PC-9 (cell line): ENCODE measurements at regions not wholly inside any gene's neighbourhood (a gene's known extent, or its start where the extent isn't known, plus 50 kb on each side); places are given as distances from the start of the nearest gene placed in this dataset.

Experiments
- BruUV-seq: library from RNA; stranded (reverse); fragments of 400-500 nt; replicated peaks from 2 replicates; lab custom pipeline; 2021; lab: Mats Ljungman, UMichigan
- CTCF ChIA-PET: fragments of 300-600 bp; sonication (Branson Sonifier 250); formaldehyde crosslinking; loops from one replicate; lab custom pipeline; 2022; ENCODE audit warnings: antibody characterized with exemption; lab: Charles Lee
- POLR2A ChIA-PET: fragments of 300-600 bp; sonication (Branson Sonifier 250); formaldehyde crosslinking; loops from one replicate; lab custom pipeline; 2022; ENCODE audit warnings: antibody characterized with exemption; ENCODE audit not compliant: unreplicated experiment; lab: Charles Lee
- DNase-seq, 2 experiments: peaks; one replicate each; pipeline versions ENCODE4 v3.0.0 to v3.0.0-alpha.2; 2015 to 2022; ENCODE audit warnings: mixed read lengths in 1 of 2
- H2AFZ ChIP-seq: fragments of 200-600 bp; sonication (generic); 2 replicates; pipeline ENCODE4 v1.8.1; 2017; ENCODE audit warnings: antibody characterized with exemption
- H3F3A ChIP-seq: fragments of 200-600 bp; sonication (generic); 2 replicates; pipeline ENCODE4 v1.8.1; 2017; ENCODE audit warnings: antibody characterized with exemption, mild to moderate bottlenecking, low read depth; ENCODE audit not compliant: insufficient read depth
- H3K27ac ChIP-seq: fragments of 200-600 bp; sonication (generic); 2 replicates; pipeline ENCODE4 v1.6.1; 2016; ENCODE audit warnings: mixed run types
- H3K27me3 ChIP-seq: fragments of 200-600 bp; sonication (generic); 2 replicates; pipeline ENCODE4 v1.6.1; 2016; ENCODE audit warnings: low read depth, mixed run types; ENCODE audit not compliant: insufficient read depth
- H3K36me3 ChIP-seq: fragments of 200-600 bp; sonication (generic); 2 replicates; pipeline ENCODE4 v1.6.1; 2016; ENCODE audit warnings: low read depth, mixed run types
- H3K4me1 ChIP-seq: fragments of 200-600 bp; sonication (generic); replicated peaks from 2 replicates; pipeline ENCODE4 v1.6.1; 2016; ENCODE audit warnings: mixed run types; ENCODE audit not compliant: insufficient read depth
- H3K4me2 ChIP-seq: fragments of 200-600 bp; sonication (generic); 2 replicates; pipeline ENCODE4 v1.6.1; 2017; ENCODE audit warnings: mixed run types
- H3K4me3 ChIP-seq: fragments of 200-600 bp; sonication (generic); 2 replicates; pipeline ENCODE4 v1.6.1; 2016; ENCODE audit warnings: mixed run types
- H3K79me2 ChIP-seq: fragments of 200-600 bp; sonication (generic); 2 replicates; pipeline ENCODE4 v1.6.1; 2017; ENCODE audit warnings: low read depth, mixed run types
- H3K9me2 ChIP-seq: fragments of 200-600 bp; sonication (generic); 2 replicates; pipeline ENCODE4 v1.8.1; 2017; ENCODE audit warnings: mild to moderate bottlenecking; ENCODE audit not compliant: insufficient read depth
- H3K9me3 ChIP-seq: fragments of 200-600 bp; sonication (generic); 2 replicates; pipeline ENCODE4 v1.8.1; 2016; ENCODE audit warnings: low read depth; ENCODE audit not compliant: insufficient read depth
- H4K20me1 ChIP-seq: fragments of 200-600 bp; sonication (generic); 2 replicates; pipeline ENCODE4 v1.8.1; 2017; ENCODE audit not compliant: insufficient read depth
- CTCF ChIP-seq: fragments of 200-600 bp; sonication (generic); conservative IDR thresholded peaks from 2 replicates; pipeline ENCODE4 v1.6.1; 2017; ENCODE audit warnings: mixed run types, antibody characterized with exemption, mild to moderate bottlenecking, moderate library complexity
- EZH2 ChIP-seq: fragments of 200-600 bp; sonication (generic); IDR thresholded peaks from 2 replicates; pipeline ENCODE4 v1.8.0; 2017; ENCODE audit warnings: antibody characterized with exemption, low read depth
- intact Hi-C: fragments of 100-400 bp; cut with micrococcal nuclease; formaldehyde crosslinking; loops from one replicate; pipeline ENCODE4 v1.10.0; 2022; ENCODE audit not compliant: unreplicated experiment

DNA sequence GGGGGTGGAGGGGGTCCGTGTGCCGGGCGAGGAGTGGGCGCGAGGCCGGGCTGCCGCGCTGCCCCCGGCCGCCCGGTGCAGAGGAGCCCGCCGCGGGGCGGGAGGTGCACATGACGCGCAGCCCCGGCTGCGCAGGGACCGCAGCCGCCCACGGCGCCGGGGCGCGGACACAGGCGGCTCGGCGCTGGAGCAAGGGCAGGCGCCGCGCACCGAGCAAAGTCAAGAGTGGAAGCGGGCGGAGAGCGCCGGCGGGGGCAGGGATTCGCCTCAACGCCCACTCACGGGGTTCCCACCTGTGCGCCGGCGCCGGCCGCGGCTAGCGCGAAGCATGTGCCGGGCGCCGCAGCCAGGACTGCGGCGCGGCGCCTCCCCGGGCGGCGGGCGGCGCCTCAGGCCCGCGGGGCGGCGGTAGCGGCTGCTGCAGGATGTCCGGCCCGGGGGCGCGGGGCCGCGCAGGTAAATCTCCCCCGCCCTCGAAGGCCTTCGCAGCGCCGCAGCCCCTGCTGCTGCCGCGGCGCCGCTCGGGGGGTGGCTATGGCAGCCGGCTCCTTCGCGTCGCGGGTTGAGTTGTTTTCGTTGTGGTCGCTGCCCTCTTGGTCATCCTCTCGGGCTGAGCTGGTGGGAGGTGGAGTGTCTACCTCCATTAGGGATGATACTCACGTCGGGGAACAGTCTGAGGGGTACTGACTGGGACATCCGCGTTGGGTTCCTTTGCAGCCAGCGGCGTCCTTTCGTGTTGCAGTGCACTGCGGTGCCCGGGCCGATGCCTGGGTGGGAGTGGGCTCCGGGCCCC is 216.3 kb upstream of the DTNA start:
- no peaks in the 10 kb centered on the region for H3K9me3 ChIP-seq
- CTCF ChIA-PET, result no interaction called here

GRCh38 chr18:34494359-34494696 is 215.8 kb upstream of the DTNA start:
- Histone ChIP-seq H3K27me3 (peaks cover 3% of the 10 kb centered on the region; the same call in 1 of the 2 replicates), H3K79me2 (no peaks in the 10 kb centered on the region), H3K4me1 (no peaks in the 10 kb centered on the region), H2AFZ (no peak overlapping the region), H3K9me2 (no peaks in the 10 kb centered on the region), H3K4me3 (no peak overlapping the region), H4K20me1 (no peaks in the 10 kb centered on the region), H3K27ac (no peak overlapping the region), H3F3A (no peaks in the 10 kb centered on the region), H3K36me3 (no peaks in the 10 kb centered on the region), H3K9me3 (no peaks in the 10 kb centered on the region), H3K4me2 (no peak overlapping the region)
- no TSS peak for BruUV-seq
- intact Hi-C loops, result no loop called here
- TF ChIP-seq EZH2, result no peak
- no peak for TF ChIP-seq CTCF
- ChIA-PET POLR2A (no interaction called here), CTCF (no interaction called here)
- no peak for DNase-seq

More for the DNA sequence above, 216.3 kb upstream of the DTNA start:
- Histone ChIP-seq H3K4me1 (no peaks in the 10 kb centered on the region), H4K20me1 (no peaks in the 10 kb centered on the region), H3F3A (no peaks in the 10 kb centered on the region), H3K4me2 (peak overlapping the region; percentile 47), H3K79me2 (no peaks in the 10 kb centered on the region), H3K9me2 (no peaks in the 10 kb centered on the region), H3K27ac (no peak overlapping the region), H3K36me3 (no peaks in the 10 kb centered on the region), H3K27me3 (peaks cover 3% of the 10 kb centered on the region; the same call in 1 of the 2 replicates), H2AFZ (no peak overlapping the region), H3K4me3 (peak overlapping the region; percentile 46; the same call in 1 of the 2 replicates)
- TF ChIP-seq EZH2, result no peak
- no peak for TF ChIP-seq CTCF
- DNase-seq, result no peak
- no TSS peak for BruUV-seq
- intact Hi-C loops, result no loop called here
- POLR2A ChIA-PET, result no interaction called here

DNA sequence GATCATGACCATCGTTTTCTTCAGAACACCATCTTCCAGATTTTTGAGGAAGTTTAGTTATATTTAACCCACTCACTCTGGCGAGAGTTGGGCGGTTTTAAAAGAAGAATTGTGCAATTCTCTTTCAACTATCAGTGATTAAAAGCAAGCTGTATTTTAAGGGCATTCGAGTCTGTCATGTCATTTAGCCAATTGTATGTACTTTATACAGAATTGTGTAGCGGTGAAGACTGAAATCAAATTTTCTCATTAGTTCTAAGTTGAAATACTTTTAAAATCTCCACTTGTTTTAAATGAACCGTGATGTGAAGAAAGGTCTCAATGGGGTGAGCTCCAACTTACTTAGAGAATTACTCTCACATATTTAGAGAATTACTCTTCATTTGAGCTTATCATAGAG is 214.6 kb upstream of the DTNA start:
- DNase-seq, result no peak
- ChIA-PET CTCF (no interaction called here), POLR2A (no interaction called here)
- Histone ChIP-seq H4K20me1 (no peaks in the 10 kb centered on the region), H3K4me3 (no peak overlapping the region), H2AFZ (no peak overlapping the region), H3K9me2 (no peaks in the 10 kb centered on the region), H3K27me3 (peaks cover 3% of the 10 kb centered on the region; the same call in 1 of the 2 replicates), H3K4me2 (no peak overlapping the region), H3K27ac (no peak overlapping the region), H3F3A (no peaks in the 10 kb centered on the region), H3K79me2 (no peaks in the 10 kb centered on the region), H3K36me3 (no peaks in the 10 kb centered on the region), H3K4me1 (no peaks in the 10 kb centered on the region), H3K9me3 (no peaks in the 10 kb centered on the region)
- BruUV-seq, result no TSS peak
- intact Hi-C loops, result no loop called here
- TF ChIP-seq CTCF (no peak), EZH2 (no peak)
